HepG2 (cell line): ENCODE measurements at regions not wholly inside any gene's neighbourhood (a gene's known extent, or its start where the extent isn't known, plus 50 kb on each side); places are given as distances from the start of the nearest gene placed in this dataset.

ENCODE experiments used
- ATAC-seq: fragments of 200-7000 bp; cut with Tn5 transposase; 3 replicates; pipeline ENCODE4 v1.9.1; 2020; ENCODE audit warnings: mild to moderate bottlenecking, moderate library complexity
- BruUV-seq: library from RNA; stranded (reverse); fragments of 400-500 nt; replicated peaks from 2 replicates; lab custom pipeline; 2021; lab: Mats Ljungman, UMichigan
- CTCF ChIA-PET: fragments of 300-600 bp; formaldehyde crosslinking; extraction: SDS; loops from one replicate; lab custom pipeline; 2021; ENCODE audit warnings: low total read pairs, inconsistent platforms, low intra/inter-chr PET ratio; lab: Yijun Ruan, JAX
- POLR2A ChIA-PET: fragments of 350-600 bp; sonication (Branson Sonifier 250); formaldehyde crosslinking; loops from one replicate; lab custom pipeline; 2020; ENCODE audit warnings: antibody characterized with exemption, inconsistent platforms; lab: Yijun Ruan, JAX
- DNase-seq: peaks from one replicate; pipeline ENCODE4 v3.0.0-alpha.2; 2015; ENCODE audit warnings: low spot score
- FAIRE-seq: peaks from 3 replicates; lab custom pipeline; 2011; peaks lifted over from hg19 to GRCh38; lab: Jason Lieb, UNC
- H2AFZ ChIP-seq: one replicate; pipeline ENCODE4 v1.6.1; 2011; ENCODE audit warnings: low read length, inconsistent platforms
- H3K27ac ChIP-seq: fragments of 300-600 bp; 3 replicates; pipeline ENCODE4 v1.8.0; 2011; ENCODE audit warnings: mixed run types, mild to moderate bottlenecking, mixed read lengths, low read length, inconsistent platforms; ENCODE audit not compliant: insufficient read depth; ENCODE audit errors: extremely low read length
- H3K27me3 ChIP-seq, 2 experiments: fragments of 200-600 bp in 1 of 2; 2 replicates in 1 of 2; 3 replicates in 1 of 2; pipeline versions ENCODE4 v1.6.0 to v1.8.0; 2011; ENCODE audit warnings: low read length in 2 of 2, mild to moderate bottlenecking in 2 of 2, moderate library complexity in 2 of 2, inconsistent platforms in 1 of 2; ENCODE audit not compliant: insufficient read depth in 2 of 2, control insufficient read depth in 1 of 2
- H3K36me3 ChIP-seq, 2 experiments: fragments of 200-600 bp in 1 of 2; replicated peaks in 1 of 2; 2 replicates in 1 of 2; 3 replicates in 1 of 2; pipeline versions ENCODE4 v1.5.1 to v1.8.0; 2011; ENCODE audit warnings: low read length in 2 of 2, inconsistent platforms in 1 of 2; ENCODE audit not compliant: insufficient read depth in 2 of 2, control insufficient read depth in 1 of 2
- H3K4me1 ChIP-seq: 2 replicates; pipeline ENCODE4 v1.5.1; 2012; ENCODE audit warnings: low read length, inconsistent platforms; ENCODE audit not compliant: insufficient read depth
- H3K4me2 ChIP-seq: 2 replicates; pipeline ENCODE4 v1.6.0; 2011; ENCODE audit warnings: low read depth, low read length, inconsistent platforms
- H3K4me3 ChIP-seq, 3 experiments: fragments of 200-600 bp in 1 of 3; sonication (generic), shearing (Covaris generic) in 1 of 3; replicated peaks in 1 of 3; 2 replicates each; pipeline ENCODE4 v1.5.1; 2011 to 2016; ENCODE audit warnings: low read length in 3 of 3, inconsistent platforms in 2 of 3, low read depth in 2 of 3, mild to moderate bottlenecking in 2 of 3, control low read depth in 1 of 3, mixed read lengths in 1 of 3; ENCODE audit not compliant: insufficient read depth in 1 of 3
- H3K79me2 ChIP-seq: one replicate; pipeline ENCODE4 v1.6.1; 2011; ENCODE audit warnings: low read length, inconsistent platforms; ENCODE audit not compliant: insufficient read depth
- H3K9ac ChIP-seq: 2 replicates; pipeline ENCODE4 v1.6.0; 2011; ENCODE audit warnings: mild to moderate bottlenecking, low read depth, low read length, inconsistent platforms; ENCODE audit not compliant: insufficient read depth
- H3K9me3 ChIP-seq: 2 replicates; pipeline ENCODE4 v1.5.1; 2012; ENCODE audit warnings: mild to moderate bottlenecking, low read length
- H4K20me1 ChIP-seq: 2 replicates; pipeline ENCODE4 v1.6.0; 2011; ENCODE audit warnings: inconsistent platforms, mild to moderate bottlenecking, low read length, moderate library complexity; ENCODE audit not compliant: insufficient read depth
- E2F2 ChIP-seq: sonication (generic); formaldehyde crosslinking; IDR thresholded peaks from 2 replicates; pipeline ENCODE4 v1.4.0; 2020; ENCODE audit warnings: missing genetic modification reagents, borderline replicate concordance
- FOXJ3 ChIP-seq: sonication (generic); formaldehyde crosslinking; IDR thresholded peaks from 2 replicates; pipeline ENCODE4 v1.4.0; 2020; ENCODE audit warnings: missing genetic modification reagents, mild to moderate bottlenecking, borderline replicate concordance
- MAFK ChIP-seq, 2 experiments: IDR thresholded peaks in 1 of 2; conservative IDR thresholded peaks in 1 of 2; 2 replicates each; pipeline ENCODE4 v1.6.1; 2011; ENCODE audit warnings: improper control_type of control experiment in 2 of 2, low read length in 2 of 2
- MXD3 ChIP-seq: IDR thresholded peaks from 2 replicates; pipeline ENCODE4 v1.6.1; 2016; ENCODE audit warnings: mild to moderate bottlenecking, missing biosample characterization, missing genetic modification reagents
- ZBTB10 ChIP-seq: sonication (generic); formaldehyde crosslinking; IDR thresholded peaks from 2 replicates; pipeline ENCODE4 v1.4.0; 2020; ENCODE audit warnings: missing genetic modification reagents, borderline replicate concordance
- ZBTB33 ChIP-seq: sonication (generic); formaldehyde crosslinking; IDR thresholded peaks from 2 replicates; pipeline ENCODE4 v1.4.0; 2020; ENCODE audit warnings: missing genetic modification reagents
- ZNF674 ChIP-seq: sonication (generic); formaldehyde crosslinking; IDR thresholded peaks from 2 replicates; pipeline ENCODE4 v1.5.0; 2020; ENCODE audit warnings: low read depth, mild to moderate bottlenecking, missing genetic modification reagents
- WGBS: methylation state at CpG from one replicate; pipeline ENCODE4 v1.1.6; 2017; ENCODE audit warnings: low lambda C conversion rate; 5-methylcytosine and 5-hydroxymethylcytosine counted together
- in situ Hi-C: cut with HindIII; loops from 2 replicates; pipeline ENCODE4 v1.10.0; 2017; ENCODE audit warnings: low pct_unique_long_range_greater_than_20kb; ENCODE audit not compliant: extremely low pct_ligation_motif_present
- intact Hi-C: fragments of 100-400 bp; cut with micrococcal nuclease; formaldehyde crosslinking; loops from one replicate; pipeline ENCODE4 v1.10.0; 2022; ENCODE audit not compliant: unreplicated experiment
- TF ChIP-seq, protein P1 (sequence below): sonication (generic); formaldehyde crosslinking; conservative IDR thresholded peaks from 2 replicates; pipeline ENCODE4 v1.4.0; 2020; ENCODE audit warnings: missing genetic modification reagents
- TF ChIP-seq, protein P2 (sequence below): sonication (generic); formaldehyde crosslinking; IDR thresholded peaks from 2 replicates; pipeline ENCODE4 v1.5.0; 2020; ENCODE audit warnings: mild to moderate bottlenecking, missing genetic modification reagents, borderline replicate concordance

- TF ChIP-seq ZBTB33 (CRISPR knock-in tag) (no peak), MXD3 (no peak), ZBTB10 (CRISPR knock-in tag) (no peak), E2F2 (CRISPR knock-in tag) (no peak)
These were observed 1030.4 kb upstream of the CNTN5 start (continued) for GRCh38 chr11:97990162-97990920.

- 28% methylated on average over 4 of the region's 4 CpGs for WGBS
- H4K20me1 ChIP-seq, result no peaks in the 10 kb centered on the region
- H2AFZ ChIP-seq, result no peak overlapping the region
- BruUV-seq, result no TSS peak
- CTCF ChIA-PET, result no interaction called here
- H3K4me3 ChIP-seq, result no peak overlapping the region
- no peaks in the 10 kb centered on the region for H3K79me2 ChIP-seq
- H3K27ac ChIP-seq, result no peak overlapping the region
- FAIRE-seq (no peak), ATAC-seq (no peak), DNase-seq (no peak)
- POLR2A ChIA-PET, result no interaction called here
- intact Hi-C loops (no loop called here), in situ Hi-C loops (no loop called here)
- H3K9ac ChIP-seq, result no peak overlapping the region
- H3K27me3 ChIP-seq, result no peaks in the 10 kb centered on the region
- no peak overlapping the region for H3K4me2 ChIP-seq
- H3K4me1 ChIP-seq, result no peaks in the 10 kb centered on the region
- TF ChIP-seq, protein P1, sequence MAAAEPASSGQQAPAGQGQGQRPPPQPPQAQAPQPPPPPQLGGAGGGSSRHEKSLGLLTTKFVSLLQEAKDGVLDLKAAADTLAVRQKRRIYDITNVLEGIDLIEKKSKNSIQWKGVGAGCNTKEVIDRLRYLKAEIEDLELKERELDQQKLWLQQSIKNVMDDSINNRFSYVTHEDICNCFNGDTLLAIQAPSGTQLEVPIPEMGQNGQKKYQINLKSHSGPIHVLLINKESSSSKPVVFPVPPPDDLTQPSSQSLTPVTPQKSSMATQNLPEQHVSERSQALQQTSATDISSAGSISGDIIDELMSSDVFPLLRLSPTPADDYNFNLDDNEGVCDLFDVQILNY (CRISPR knock-in tag), result no peak
- TF ChIP-seq, protein P2, sequence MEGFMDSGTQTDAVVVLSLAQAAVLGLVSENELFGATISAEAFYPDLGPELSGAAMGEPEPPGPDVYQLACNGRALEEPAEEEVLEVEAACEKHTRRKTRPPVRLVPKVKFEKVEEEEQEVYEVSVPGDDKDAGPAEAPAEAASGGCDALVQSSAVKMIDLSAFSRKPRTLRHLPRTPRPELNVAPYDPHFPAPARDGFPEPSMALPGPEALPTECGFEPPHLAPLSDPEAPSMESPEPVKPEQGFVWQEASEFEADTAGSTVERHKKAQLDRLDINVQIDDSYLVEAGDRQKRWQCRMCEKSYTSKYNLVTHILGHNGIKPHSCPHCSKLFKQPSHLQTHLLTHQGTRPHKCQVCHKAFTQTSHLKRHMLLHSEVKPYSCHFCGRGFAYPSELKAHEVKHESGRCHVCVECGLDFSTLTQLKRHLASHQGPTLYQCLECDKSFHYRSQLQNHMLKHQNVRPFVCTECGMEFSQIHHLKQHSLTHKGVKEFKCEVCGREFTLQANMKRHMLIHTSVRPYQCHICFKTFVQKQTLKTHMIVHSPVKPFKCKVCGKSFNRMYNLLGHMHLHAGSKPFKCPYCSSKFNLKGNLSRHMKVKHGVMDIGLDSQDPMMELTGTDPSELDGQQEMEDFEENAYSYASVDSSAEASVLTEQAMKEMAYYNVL (CRISPR knock-in tag), result no peak
- TF ChIP-seq MAFK (conservative IDR thresholded peaks at IDR 0.05 in 1 of 2, IDR thresholded peaks at IDR 0.05 in 1 of 2; ENCODE audit: low read length in 2 of 2) (peak; percentile 47 to 70; a peak in 3 of 4 replicates), ZNF674 (CRISPR knock-in tag) (no peak), FOXJ3 (CRISPR knock-in tag) (no peak)
- H3K36me3 ChIP-seq, result no peaks in the 10 kb centered on the region
- no peaks in the 10 kb centered on the region for H3K9me3 ChIP-seq
These were observed 1027.2 kb upstream of the CNTN5 start for GRCh38 chr11:97993562-97993961.
